ENCODE measurements at regions not wholly inside any gene's neighbourhood (a gene's known extent, or its start where the extent isn't known, plus 50 kb on each side); places are given as distances from the start of the nearest gene placed in this dataset.

DNA sequence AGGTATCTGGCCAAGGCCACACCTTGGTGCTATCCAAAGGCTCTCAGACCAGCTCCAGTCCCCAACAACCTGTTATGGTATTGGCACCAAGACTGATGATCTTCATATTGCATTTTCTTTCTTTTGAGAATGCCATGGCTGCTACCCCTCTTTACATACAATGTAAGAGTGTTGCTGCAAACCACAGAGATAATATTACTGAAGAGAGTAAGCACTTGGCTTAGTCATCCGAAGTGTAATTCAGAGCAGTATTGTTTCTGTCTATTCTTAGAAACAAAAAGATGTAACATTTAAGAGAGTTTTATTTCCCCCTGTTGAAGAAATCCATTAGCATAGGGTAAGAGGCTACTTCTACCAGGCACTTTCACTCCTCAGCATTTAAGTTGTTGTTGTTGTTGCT, 212.5 kb downstream of the C6orf118 start:
- no peak overlapping the region for H3K4me3 ChIP-seq
- no peaks in the 10 kb centered on the region for H3K79me2 ChIP-seq
- no peaks in the 10 kb centered on the region for H3K4me1 ChIP-seq (ENCODE audit: insufficient read depth)
- no peak for DNase-seq (ENCODE audit: low spot score)
- H3K9me3 ChIP-seq (ENCODE audit: low read depth) = no peaks in the 10 kb centered on the region
- no peak overlapping the region for H3K4me2 ChIP-seq
- H3K27me3 ChIP-seq = no peaks in the 10 kb centered on the region
- no peaks in the 10 kb centered on the region for H3K36me3 ChIP-seq (replicated peaks; ENCODE audit: insufficient read depth, low read depth)
- H2AFZ ChIP-seq = no peak overlapping the region
- no peak overlapping the region for H3K27ac ChIP-seq
- H4K20me1 ChIP-seq (ENCODE audit: insufficient read depth, poor library complexity, severe bottlenecking) = no peaks in the 10 kb centered on the region
- no peaks in the 10 kb centered on the region for H3K9me2 ChIP-seq (replicated peaks; ENCODE audit: insufficient read depth)
- TF ChIP-seq, protein P1, sequence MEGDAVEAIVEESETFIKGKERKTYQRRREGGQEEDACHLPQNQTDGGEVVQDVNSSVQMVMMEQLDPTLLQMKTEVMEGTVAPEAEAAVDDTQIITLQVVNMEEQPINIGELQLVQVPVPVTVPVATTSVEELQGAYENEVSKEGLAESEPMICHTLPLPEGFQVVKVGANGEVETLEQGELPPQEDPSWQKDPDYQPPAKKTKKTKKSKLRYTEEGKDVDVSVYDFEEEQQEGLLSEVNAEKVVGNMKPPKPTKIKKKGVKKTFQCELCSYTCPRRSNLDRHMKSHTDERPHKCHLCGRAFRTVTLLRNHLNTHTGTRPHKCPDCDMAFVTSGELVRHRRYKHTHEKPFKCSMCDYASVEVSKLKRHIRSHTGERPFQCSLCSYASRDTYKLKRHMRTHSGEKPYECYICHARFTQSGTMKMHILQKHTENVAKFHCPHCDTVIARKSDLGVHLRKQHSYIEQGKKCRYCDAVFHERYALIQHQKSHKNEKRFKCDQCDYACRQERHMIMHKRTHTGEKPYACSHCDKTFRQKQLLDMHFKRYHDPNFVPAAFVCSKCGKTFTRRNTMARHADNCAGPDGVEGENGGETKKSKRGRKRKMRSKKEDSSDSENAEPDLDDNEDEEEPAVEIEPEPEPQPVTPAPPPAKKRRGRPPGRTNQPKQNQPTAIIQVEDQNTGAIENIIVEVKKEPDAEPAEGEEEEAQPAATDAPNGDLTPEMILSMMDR (IDR thresholded peaks at IDR 0.05; ENCODE audit: poor library complexity) = no peak
- TF ChIP-seq EZH2 (IDR thresholded peaks at IDR 0.05; ENCODE audit: borderline replicate concordance) (no peak), EZH2phosphoT487 (IDR thresholded peaks at IDR 0.05; ENCODE audit: low read depth, severe bottlenecking, unreplicated experiment) (no peak)
- WGBS (ENCODE audit: low lambda C conversion rate, missing lambda C conversion rate) = 46% methylated on average over 1 of the region's 1 CpG

DNA sequence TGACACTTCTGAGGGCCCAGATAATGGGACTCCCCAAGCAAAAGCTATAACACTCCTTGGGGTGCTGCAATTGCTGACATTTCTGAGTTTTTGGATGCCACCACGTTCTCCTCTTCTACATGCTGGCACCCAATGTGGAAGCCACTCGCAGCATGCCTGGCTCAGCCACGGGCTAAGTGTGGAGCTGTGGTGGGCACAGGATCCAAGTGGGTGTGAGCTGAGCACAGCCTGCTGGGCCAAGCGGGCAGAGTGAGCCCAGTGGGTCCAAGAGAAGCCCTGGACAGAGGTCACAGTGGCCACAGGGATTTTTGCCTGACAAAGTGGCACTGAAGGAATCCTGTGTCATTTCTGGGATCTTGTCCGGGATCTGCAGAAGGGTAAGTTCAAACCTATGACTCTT, 213.2 kb downstream of the C6orf118 start:
- Histone ChIP-seq H3K36me3 (replicated peaks; ENCODE audit: insufficient read depth, low read depth) (no peaks in the 10 kb centered on the region), H3K27ac (no peak overlapping the region), H3K4me3 (no peak overlapping the region), H3K27me3 (no peaks in the 10 kb centered on the region), H2AFZ (no peak overlapping the region), H3K9me3 (ENCODE audit: low read depth) (no peaks in the 10 kb centered on the region), H3K4me1 (ENCODE audit: insufficient read depth) (no peaks in the 10 kb centered on the region), H3K9me2 (replicated peaks; ENCODE audit: insufficient read depth) (no peaks in the 10 kb centered on the region), H3K4me2 (no peak overlapping the region), H4K20me1 (ENCODE audit: insufficient read depth, poor library complexity, severe bottlenecking) (no peaks in the 10 kb centered on the region), H3K79me2 (no peaks in the 10 kb centered on the region)
- TF ChIP-seq EZH2phosphoT487 (IDR thresholded peaks at IDR 0.05; ENCODE audit: low read depth, severe bottlenecking, unreplicated experiment) (no peak), EZH2 (IDR thresholded peaks at IDR 0.05; ENCODE audit: borderline replicate concordance) (no peak)
- TF ChIP-seq, protein P1 (IDR thresholded peaks at IDR 0.05; ENCODE audit: poor library complexity) = no peak
- WGBS (ENCODE audit: low lambda C conversion rate, missing lambda C conversion rate) = 91% methylated on average over 5 of the region's 5 CpGs
- DNase-seq (ENCODE audit: low spot score) = no peak

DNA sequence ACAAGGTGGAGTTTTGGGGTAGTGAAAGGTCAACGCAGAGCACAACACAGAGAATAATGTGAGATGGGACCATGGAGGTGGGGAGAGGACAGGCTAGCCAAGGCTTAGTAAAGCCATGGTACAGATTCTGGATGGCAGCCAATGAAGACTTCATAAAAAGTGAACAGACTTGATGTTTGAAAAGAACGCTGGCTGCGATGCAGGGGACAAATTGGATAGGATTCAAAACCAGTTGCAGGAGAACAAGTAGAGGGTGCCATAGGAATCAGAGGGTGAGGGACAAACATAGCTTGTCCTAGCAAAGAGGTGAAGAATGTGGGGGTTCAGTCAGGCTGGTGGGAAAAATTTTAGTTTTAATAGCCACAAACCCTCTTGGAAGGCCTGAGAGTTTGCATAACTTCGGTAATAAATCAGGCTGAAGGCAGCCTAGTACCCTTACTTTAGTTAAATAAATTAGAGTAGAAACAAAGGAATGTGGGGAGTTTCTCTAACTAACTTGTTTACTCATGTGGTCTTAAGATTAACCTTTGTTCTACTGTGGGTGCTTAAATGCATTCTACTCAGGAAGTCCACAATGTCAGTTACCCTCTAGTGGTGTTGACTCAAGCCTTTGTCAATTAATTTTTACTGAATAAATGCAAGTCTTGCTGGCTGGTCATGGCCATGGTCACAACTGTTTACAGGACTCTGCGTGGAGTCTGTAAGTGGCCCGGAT, 216.4 kb downstream of the C6orf118 start:
- no peak overlapping the region for H3K27ac ChIP-seq
- H3K4me2 ChIP-seq = no peak overlapping the region
- H3K4me3 ChIP-seq = no peak overlapping the region
- H3K79me2 ChIP-seq = no peaks in the 10 kb centered on the region
- TF ChIP-seq, protein P1 (IDR thresholded peaks at IDR 0.05; ENCODE audit: poor library complexity) = no peak
- TF ChIP-seq EZH2 (IDR thresholded peaks at IDR 0.05; ENCODE audit: borderline replicate concordance) = no peak
- no peak for TF ChIP-seq EZH2phosphoT487 (IDR thresholded peaks at IDR 0.05; ENCODE audit: low read depth, severe bottlenecking, unreplicated experiment)
- no peaks in the 10 kb centered on the region for H3K36me3 ChIP-seq (replicated peaks; ENCODE audit: insufficient read depth, low read depth)
- WGBS (ENCODE audit: low lambda C conversion rate, missing lambda C conversion rate) = 91% methylated on average over 6 of the region's 6 CpGs
- no peaks in the 10 kb centered on the region for H4K20me1 ChIP-seq (ENCODE audit: insufficient read depth, poor library complexity, severe bottlenecking)
- H3K9me3 ChIP-seq (ENCODE audit: low read depth) = no peaks in the 10 kb centered on the region
- DNase-seq (ENCODE audit: low spot score) = no peak
- no peaks in the 10 kb centered on the region for H3K9me2 ChIP-seq (replicated peaks; ENCODE audit: insufficient read depth)
- no peak overlapping the region for H2AFZ ChIP-seq
- H3K4me1 ChIP-seq (ENCODE audit: insufficient read depth) = no peaks in the 10 kb centered on the region
- no peaks in the 10 kb centered on the region for H3K27me3 ChIP-seq
